HepG2 (cell line): ENCODE measurements at regions not wholly inside any gene's neighbourhood (a gene's known extent, or its start where the extent isn't known, plus 50 kb on each side); places are given as distances from the start of the nearest gene placed in this dataset.

Experiments
- ATAC-seq: fragments of 200-7000 bp; cut with Tn5 transposase; 3 replicates; pipeline ENCODE4 v1.9.1; 2020; ENCODE audit warnings: mild to moderate bottlenecking, moderate library complexity
- BruUV-seq: library from RNA; stranded (reverse); fragments of 400-500 nt; replicated peaks from 2 replicates; lab custom pipeline; 2021; lab: Mats Ljungman, UMichigan
- CTCF ChIA-PET: fragments of 300-600 bp; formaldehyde crosslinking; extraction: SDS; loops from one replicate; lab custom pipeline; 2021; ENCODE audit warnings: low total read pairs, inconsistent platforms, low intra/inter-chr PET ratio; lab: Yijun Ruan, JAX
- POLR2A ChIA-PET: fragments of 350-600 bp; sonication (Branson Sonifier 250); formaldehyde crosslinking; loops from one replicate; lab custom pipeline; 2020; ENCODE audit warnings: antibody characterized with exemption, inconsistent platforms; lab: Yijun Ruan, JAX
- DNase-seq: peaks from one replicate; pipeline ENCODE4 v3.0.0-alpha.2; 2015; ENCODE audit warnings: low spot score
- FAIRE-seq: peaks from 3 replicates; lab custom pipeline; 2011; peaks lifted over from hg19 to GRCh38; lab: Jason Lieb, UNC
- H2AFZ ChIP-seq: one replicate; pipeline ENCODE4 v1.6.1; 2011; ENCODE audit warnings: low read length, inconsistent platforms
- H3K27ac ChIP-seq: fragments of 300-600 bp; 3 replicates; pipeline ENCODE4 v1.8.0; 2011; ENCODE audit warnings: mixed run types, mild to moderate bottlenecking, mixed read lengths, low read length, inconsistent platforms; ENCODE audit not compliant: insufficient read depth; ENCODE audit errors: extremely low read length
- H3K27me3 ChIP-seq, 2 experiments: fragments of 200-600 bp in 1 of 2; 2 replicates in 1 of 2; 3 replicates in 1 of 2; pipeline versions ENCODE4 v1.6.0 to v1.8.0; 2011; ENCODE audit warnings: low read length in 2 of 2, mild to moderate bottlenecking in 2 of 2, moderate library complexity in 2 of 2, inconsistent platforms in 1 of 2; ENCODE audit not compliant: insufficient read depth in 2 of 2, control insufficient read depth in 1 of 2
- H3K36me3 ChIP-seq, 2 experiments: fragments of 200-600 bp in 1 of 2; replicated peaks in 1 of 2; 2 replicates in 1 of 2; 3 replicates in 1 of 2; pipeline versions ENCODE4 v1.5.1 to v1.8.0; 2011; ENCODE audit warnings: low read length in 2 of 2, inconsistent platforms in 1 of 2; ENCODE audit not compliant: insufficient read depth in 2 of 2, control insufficient read depth in 1 of 2
- H3K4me1 ChIP-seq: 2 replicates; pipeline ENCODE4 v1.5.1; 2012; ENCODE audit warnings: low read length, inconsistent platforms; ENCODE audit not compliant: insufficient read depth
- H3K4me2 ChIP-seq: 2 replicates; pipeline ENCODE4 v1.6.0; 2011; ENCODE audit warnings: low read depth, low read length, inconsistent platforms
- H3K4me3 ChIP-seq, 3 experiments: fragments of 200-600 bp in 1 of 3; sonication (generic), shearing (Covaris generic) in 1 of 3; replicated peaks in 1 of 3; 2 replicates each; pipeline ENCODE4 v1.5.1; 2011 to 2016; ENCODE audit warnings: low read length in 3 of 3, inconsistent platforms in 2 of 3, low read depth in 2 of 3, mild to moderate bottlenecking in 2 of 3, control low read depth in 1 of 3, mixed read lengths in 1 of 3; ENCODE audit not compliant: insufficient read depth in 1 of 3
- H3K79me2 ChIP-seq: one replicate; pipeline ENCODE4 v1.6.1; 2011; ENCODE audit warnings: low read length, inconsistent platforms; ENCODE audit not compliant: insufficient read depth
- H3K9ac ChIP-seq: 2 replicates; pipeline ENCODE4 v1.6.0; 2011; ENCODE audit warnings: mild to moderate bottlenecking, low read depth, low read length, inconsistent platforms; ENCODE audit not compliant: insufficient read depth
- H3K9me3 ChIP-seq: 2 replicates; pipeline ENCODE4 v1.5.1; 2012; ENCODE audit warnings: mild to moderate bottlenecking, low read length
- H4K20me1 ChIP-seq: 2 replicates; pipeline ENCODE4 v1.6.0; 2011; ENCODE audit warnings: inconsistent platforms, mild to moderate bottlenecking, low read length, moderate library complexity; ENCODE audit not compliant: insufficient read depth
- AHR ChIP-seq: IDR thresholded peaks from 2 replicates; pipeline ENCODE4 v1.6.1; 2018; ENCODE audit warnings: missing genetic modification reagents, missing compliant biosample characterization
- ARNT2 ChIP-seq: sonication (generic); formaldehyde crosslinking; IDR thresholded peaks from 2 replicates; pipeline ENCODE4 v1.8.0; 2022; ENCODE audit warnings: mild to moderate bottlenecking, low read depth, missing genetic modification reagents, moderate library complexity
- ESRRA ChIP-seq: sonication (generic); formaldehyde crosslinking; IDR thresholded peaks from 2 replicates; pipeline ENCODE4 v1.5.1; 2020; ENCODE audit warnings: mild to moderate bottlenecking, low read depth, missing genetic modification reagents
- GATAD1 ChIP-seq: IDR thresholded peaks from 2 replicates; pipeline ENCODE4 v1.6.1; 2016; ENCODE audit warnings: missing genetic modification reagents, missing compliant biosample characterization
- NFE2L1 ChIP-seq: sonication (generic); formaldehyde crosslinking; IDR thresholded peaks from 2 replicates; pipeline ENCODE4 v1.4.0; 2020; ENCODE audit warnings: missing genetic modification reagents, mild to moderate bottlenecking, borderline replicate concordance
- ONECUT2 ChIP-seq: sonication (generic); formaldehyde crosslinking; IDR thresholded peaks from 2 replicates; pipeline ENCODE4 v1.4.0; 2020; ENCODE audit warnings: missing genetic modification reagents
- PRMT3 ChIP-seq: sonication (generic); formaldehyde crosslinking; IDR thresholded peaks from 2 replicates; pipeline ENCODE4 v1.8.1; 2022; ENCODE audit warnings: low read depth, mild to moderate bottlenecking, moderate library complexity, missing genetic modification reagents, borderline replicate concordance
- RFX3 ChIP-seq: IDR thresholded peaks from 2 replicates; pipeline ENCODE4 v1.6.1; 2016; ENCODE audit warnings: missing biosample characterization, missing genetic modification reagents
- ZNF234 ChIP-seq: sonication (generic); formaldehyde crosslinking; conservative IDR thresholded peaks from 2 replicates; pipeline ENCODE4 v1.5.1; 2020; ENCODE audit warnings: mild to moderate bottlenecking, missing genetic modification reagents
- ZNF891 ChIP-seq: sonication (generic); formaldehyde crosslinking; IDR thresholded peaks from 2 replicates; pipeline ENCODE4 v1.5.0; 2020; ENCODE audit warnings: mild to moderate bottlenecking, missing genetic modification reagents
- ZSCAN20 ChIP-seq: sonication (generic); formaldehyde crosslinking; IDR thresholded peaks from 2 replicates; pipeline ENCODE4 v1.4.0; 2020; ENCODE audit warnings: missing genetic modification reagents, mild to moderate bottlenecking, borderline replicate concordance
- WGBS: methylation state at CpG from one replicate; pipeline ENCODE4 v1.1.6; 2017; ENCODE audit warnings: low lambda C conversion rate; 5-methylcytosine and 5-hydroxymethylcytosine counted together
- in situ Hi-C: cut with HindIII; loops from 2 replicates; pipeline ENCODE4 v1.10.0; 2017; ENCODE audit warnings: low pct_unique_long_range_greater_than_20kb; ENCODE audit not compliant: extremely low pct_ligation_motif_present
- intact Hi-C: fragments of 100-400 bp; cut with micrococcal nuclease; formaldehyde crosslinking; loops from one replicate; pipeline ENCODE4 v1.10.0; 2022; ENCODE audit not compliant: unreplicated experiment
- TF ChIP-seq, protein P1 (sequence below): sonication (generic); formaldehyde crosslinking; IDR thresholded peaks from 2 replicates; pipeline ENCODE4 v1.5.0; 2020; ENCODE audit warnings: missing genetic modification reagents, mild to moderate bottlenecking, borderline replicate concordance
- TF ChIP-seq, protein P2 (sequence below): sonication (generic); formaldehyde crosslinking; IDR thresholded peaks from 2 replicates; pipeline ENCODE4 v1.5.1; 2020; ENCODE audit warnings: mild to moderate bottlenecking, missing genetic modification reagents, moderate library complexity
- TF ChIP-seq, protein P3 (sequence below): sonication (generic); formaldehyde crosslinking; IDR thresholded peaks from 2 replicates; pipeline ENCODE4 v1.4.0; 2020; ENCODE audit warnings: low read depth, missing genetic modification reagents
- TF ChIP-seq, protein P4 (sequence below): sonication (generic); formaldehyde crosslinking; IDR thresholded peaks from 2 replicates; pipeline ENCODE4 v1.5.0; 2020; ENCODE audit warnings: missing genetic modification reagents

DNA sequence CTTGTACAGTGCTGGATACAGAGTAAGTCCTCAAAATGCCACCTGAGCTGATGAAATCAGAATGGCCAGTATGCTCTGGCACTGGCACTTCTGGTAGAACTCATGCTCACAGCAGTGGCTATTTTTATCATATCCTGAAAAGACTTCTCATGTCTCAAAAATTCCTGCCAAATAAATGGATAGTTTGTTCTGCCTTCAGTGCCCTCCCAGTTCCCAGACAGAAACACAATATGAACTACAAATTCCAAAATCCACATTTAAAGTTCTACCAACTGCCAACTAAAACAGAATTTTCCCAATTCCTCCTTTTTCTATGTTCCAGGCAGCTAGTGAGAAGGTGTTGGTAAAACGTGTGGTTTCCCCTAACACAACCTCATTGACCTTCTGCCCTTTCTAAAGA, 51.4 kb upstream of the RGS1 start:
- ATAC-seq (no peak), DNase-seq (no peak), FAIRE-seq (no peak)
- no peak overlapping the region for H3K4me3 ChIP-seq
- no peak overlapping the region for H3K27ac ChIP-seq
- no TSS peak for BruUV-seq
- no peaks in the 10 kb centered on the region for H3K36me3 ChIP-seq
- no peaks in the 10 kb centered on the region for H3K79me2 ChIP-seq
- H2AFZ ChIP-seq, result no peak overlapping the region
- no peak overlapping the region for H3K9ac ChIP-seq
- H3K4me1 ChIP-seq, result no peaks in the 10 kb centered on the region
- no peak overlapping the region for H3K4me2 ChIP-seq
- ChIA-PET CTCF (no interaction called here), POLR2A (no interaction called here)
- in situ Hi-C loops (no loop called here), intact Hi-C loops (no loop called here)
- H3K27me3 ChIP-seq, result no peaks in the 10 kb centered on the region; a peak in 1 of 5 replicates
- no peak for TF ChIP-seq RFX3 (CRISPR knock-in tag)
- TF ChIP-seq GATAD1 (CRISPR knock-in tag), result no peak
- TF ChIP-seq, protein P1, sequence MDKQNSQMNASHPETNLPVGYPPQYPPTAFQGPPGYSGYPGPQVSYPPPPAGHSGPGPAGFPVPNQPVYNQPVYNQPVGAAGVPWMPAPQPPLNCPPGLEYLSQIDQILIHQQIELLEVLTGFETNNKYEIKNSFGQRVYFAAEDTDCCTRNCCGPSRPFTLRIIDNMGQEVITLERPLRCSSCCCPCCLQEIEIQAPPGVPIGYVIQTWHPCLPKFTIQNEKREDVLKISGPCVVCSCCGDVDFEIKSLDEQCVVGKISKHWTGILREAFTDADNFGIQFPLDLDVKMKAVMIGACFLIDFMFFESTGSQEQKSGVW (CRISPR knock-in tag), result no peak
- TF ChIP-seq PRMT3 (CRISPR knock-in tag), result no peak
- TF ChIP-seq, protein P2, sequence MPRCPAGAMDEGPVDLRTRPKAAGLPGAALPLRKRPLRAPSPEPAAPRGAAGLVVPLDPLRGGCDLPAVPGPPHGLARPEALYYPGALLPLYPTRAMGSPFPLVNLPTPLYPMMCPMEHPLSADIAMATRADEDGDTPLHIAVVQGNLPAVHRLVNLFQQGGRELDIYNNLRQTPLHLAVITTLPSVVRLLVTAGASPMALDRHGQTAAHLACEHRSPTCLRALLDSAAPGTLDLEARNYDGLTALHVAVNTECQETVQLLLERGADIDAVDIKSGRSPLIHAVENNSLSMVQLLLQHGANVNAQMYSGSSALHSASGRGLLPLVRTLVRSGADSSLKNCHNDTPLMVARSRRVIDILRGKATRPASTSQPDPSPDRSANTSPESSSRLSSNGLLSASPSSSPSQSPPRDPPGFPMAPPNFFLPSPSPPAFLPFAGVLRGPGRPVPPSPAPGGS (CRISPR knock-in tag), result no peak
- TF ChIP-seq, protein P3, sequence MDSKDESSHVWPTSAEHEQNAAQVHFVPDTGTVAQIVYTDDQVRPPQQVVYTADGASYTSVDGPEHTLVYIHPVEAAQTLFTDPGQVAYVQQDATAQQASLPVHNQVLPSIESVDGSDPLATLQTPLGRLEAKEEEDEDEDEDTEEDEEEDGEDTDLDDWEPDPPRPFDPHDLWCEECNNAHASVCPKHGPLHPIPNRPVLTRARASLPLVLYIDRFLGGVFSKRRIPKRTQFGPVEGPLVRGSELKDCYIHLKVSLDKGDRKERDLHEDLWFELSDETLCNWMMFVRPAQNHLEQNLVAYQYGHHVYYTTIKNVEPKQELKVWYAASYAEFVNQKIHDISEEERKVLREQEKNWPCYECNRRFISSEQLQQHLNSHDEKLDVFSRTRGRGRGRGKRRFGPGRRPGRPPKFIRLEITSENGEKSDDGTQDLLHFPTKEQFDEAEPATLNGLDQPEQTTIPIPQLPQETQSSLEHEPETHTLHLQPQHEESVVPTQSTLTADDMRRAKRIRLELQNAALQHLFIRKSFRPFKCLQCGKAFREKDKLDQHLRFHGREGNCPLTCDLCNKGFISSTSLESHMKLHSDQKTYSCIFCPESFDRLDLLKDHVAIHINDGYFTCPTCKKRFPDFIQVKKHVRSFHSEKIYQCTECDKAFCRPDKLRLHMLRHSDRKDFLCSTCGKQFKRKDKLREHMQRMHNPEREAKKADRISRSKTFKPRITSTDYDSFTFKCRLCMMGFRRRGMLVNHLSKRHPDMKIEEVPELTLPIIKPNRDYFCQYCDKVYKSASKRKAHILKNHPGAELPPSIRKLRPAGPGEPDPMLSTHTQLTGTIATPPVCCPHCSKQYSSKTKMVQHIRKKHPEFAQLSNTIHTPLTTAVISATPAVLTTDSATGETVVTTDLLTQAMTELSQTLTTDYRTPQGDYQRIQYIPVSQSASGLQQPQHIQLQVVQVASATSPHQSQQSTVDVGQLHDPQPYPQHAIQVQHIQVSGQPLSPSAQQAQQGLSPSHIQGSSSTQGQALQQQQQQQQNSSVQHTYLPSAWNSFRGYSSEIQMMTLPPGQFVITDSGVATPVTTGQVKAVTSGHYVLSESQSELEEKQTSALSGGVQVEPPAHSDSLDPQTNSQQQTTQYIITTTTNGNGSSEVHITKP (CRISPR knock-in tag), result no peak
- TF ChIP-seq ZNF234 (CRISPR knock-in tag), result no peak
- no peak for TF ChIP-seq ONECUT2
- TF ChIP-seq ZNF891 (CRISPR knock-in tag), result no peak
- TF ChIP-seq ARNT2, result no peak
- no peak for TF ChIP-seq ESRRA (CRISPR knock-in tag)
- no peak for TF ChIP-seq AHR
- TF ChIP-seq ZSCAN20 (CRISPR knock-in tag), result no peak
- no peak for TF ChIP-seq NFE2L1 (CRISPR knock-in tag)
- TF ChIP-seq, protein P4, sequence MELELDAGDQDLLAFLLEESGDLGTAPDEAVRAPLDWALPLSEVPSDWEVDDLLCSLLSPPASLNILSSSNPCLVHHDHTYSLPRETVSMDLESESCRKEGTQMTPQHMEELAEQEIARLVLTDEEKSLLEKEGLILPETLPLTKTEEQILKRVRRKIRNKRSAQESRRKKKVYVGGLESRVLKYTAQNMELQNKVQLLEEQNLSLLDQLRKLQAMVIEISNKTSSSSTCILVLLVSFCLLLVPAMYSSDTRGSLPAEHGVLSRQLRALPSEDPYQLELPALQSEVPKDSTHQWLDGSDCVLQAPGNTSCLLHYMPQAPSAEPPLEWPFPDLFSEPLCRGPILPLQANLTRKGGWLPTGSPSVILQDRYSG (CRISPR knock-in tag), result no peak
- H3K9me3 ChIP-seq, result no peaks in the 10 kb centered on the region
- 4% methylated on average over 1 of the region's 1 CpG for WGBS
- no peaks in the 10 kb centered on the region for H4K20me1 ChIP-seq
